ENCODE measurements at regions not wholly inside any gene's neighbourhood (a gene's known extent, or its start where the extent isn't known, plus 50 kb on each side); places are given as distances from the start of the nearest gene placed in this dataset.
A peak's percentile ranks its signal among the peaks of the same experiment; 100 is the strongest.

- TF ChIP-seq, protein P1, sequence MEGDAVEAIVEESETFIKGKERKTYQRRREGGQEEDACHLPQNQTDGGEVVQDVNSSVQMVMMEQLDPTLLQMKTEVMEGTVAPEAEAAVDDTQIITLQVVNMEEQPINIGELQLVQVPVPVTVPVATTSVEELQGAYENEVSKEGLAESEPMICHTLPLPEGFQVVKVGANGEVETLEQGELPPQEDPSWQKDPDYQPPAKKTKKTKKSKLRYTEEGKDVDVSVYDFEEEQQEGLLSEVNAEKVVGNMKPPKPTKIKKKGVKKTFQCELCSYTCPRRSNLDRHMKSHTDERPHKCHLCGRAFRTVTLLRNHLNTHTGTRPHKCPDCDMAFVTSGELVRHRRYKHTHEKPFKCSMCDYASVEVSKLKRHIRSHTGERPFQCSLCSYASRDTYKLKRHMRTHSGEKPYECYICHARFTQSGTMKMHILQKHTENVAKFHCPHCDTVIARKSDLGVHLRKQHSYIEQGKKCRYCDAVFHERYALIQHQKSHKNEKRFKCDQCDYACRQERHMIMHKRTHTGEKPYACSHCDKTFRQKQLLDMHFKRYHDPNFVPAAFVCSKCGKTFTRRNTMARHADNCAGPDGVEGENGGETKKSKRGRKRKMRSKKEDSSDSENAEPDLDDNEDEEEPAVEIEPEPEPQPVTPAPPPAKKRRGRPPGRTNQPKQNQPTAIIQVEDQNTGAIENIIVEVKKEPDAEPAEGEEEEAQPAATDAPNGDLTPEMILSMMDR (IDR thresholded peaks at IDR 0.05; ENCODE audit: low read depth, low read length) = no peak
- Histone ChIP-seq H3K4me1 (peaks cover 15% of the 10 kb centered on the region), H3K27me3 (no peaks in the 10 kb centered on the region), H3K9me3 (0 out of 2 replicates have a peak, but pooled peaks cover 2% of the 10 kb centered on the region), H3K36me3 (no peaks in the 10 kb centered on the region), H3K4me3 (ENCODE audit: low read depth, low read length) (no peak overlapping the region)
- DNase-seq = peak; percentile 14
These were observed 171.0 kb downstream of the BTG1 start for GRCh38 chr12:91974541-91975085.

- Histone ChIP-seq H3K9me3 (0 out of 2 replicates have a peak, but pooled peaks cover 2% of the 10 kb centered on the region), H3K4me3 (ENCODE audit: low read depth, low read length) (no peak overlapping the region), H3K27me3 (no peaks in the 10 kb centered on the region), H3K36me3 (no peaks in the 10 kb centered on the region), H3K4me1 (peaks cover 15% of the 10 kb centered on the region)
- TF ChIP-seq, protein P1 (IDR thresholded peaks at IDR 0.05; ENCODE audit: low read depth, low read length) = no peak
- DNase-seq = no peak
These were observed 171.8 kb downstream of the BTG1 start for GRCh38 chr12:91973813-91974212.

- Histone ChIP-seq H3K36me3 (no peaks in the 10 kb centered on the region), H3K4me3 (ENCODE audit: low read depth, low read length) (no peak overlapping the region), H3K9me3 (0 out of 2 replicates have a peak, but pooled peaks cover 2% of the 10 kb centered on the region), H3K4me1 (peaks cover 15% of the 10 kb centered on the region), H3K27me3 (no peaks in the 10 kb centered on the region)
- TF ChIP-seq, protein P1 (IDR thresholded peaks at IDR 0.05; ENCODE audit: low read depth, low read length) = no peak
- no peak for DNase-seq
These were observed 172.8 kb downstream of the BTG1 start for GRCh38 chr12:91972896-91973295.

- Histone ChIP-seq H3K36me3 (no peaks in the 10 kb centered on the region), H3K9me3 (0 out of 2 replicates have a peak, but pooled peaks cover 2% of the 10 kb centered on the region)
- TF ChIP-seq, protein P1 (IDR thresholded peaks at IDR 0.05; ENCODE audit: low read depth, low read length) = no peak
These were observed 176.9 kb downstream of the BTG1 start for GRCh38 chr12:91968777-91969171.

DNA sequence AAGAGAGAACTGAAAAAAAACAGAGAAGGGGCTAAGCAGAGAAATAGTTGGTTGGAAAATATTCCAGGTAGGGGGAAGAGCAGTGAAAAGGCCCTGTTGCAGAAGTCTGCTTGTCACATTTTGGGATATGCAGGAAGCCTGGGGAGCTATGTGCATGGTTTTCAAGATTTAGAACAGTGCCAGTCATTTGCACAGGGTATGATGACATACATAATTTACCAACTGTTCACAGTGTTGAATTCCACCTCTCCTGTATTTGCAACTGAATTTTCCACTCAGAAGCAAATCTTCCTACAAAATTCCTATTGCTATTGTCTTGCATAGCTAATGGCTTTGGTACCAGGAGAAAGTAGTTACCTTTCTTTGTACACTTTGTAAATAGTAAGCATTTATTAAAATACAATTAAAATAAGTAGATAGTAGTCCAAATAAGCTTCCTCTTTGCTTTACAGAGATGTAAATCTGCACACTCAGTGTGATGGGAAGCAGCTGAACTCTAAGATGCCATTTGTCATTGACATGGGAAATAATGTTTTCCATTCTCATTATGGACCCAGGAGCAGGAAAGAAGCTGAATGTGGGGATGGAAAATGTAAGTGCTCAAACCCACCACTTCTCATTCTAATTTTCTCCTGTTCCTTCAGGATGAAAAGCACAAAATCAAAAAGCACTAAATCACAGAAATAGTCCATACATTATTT is 177.4 kb downstream of the BTG1 start:
- no peaks in the 10 kb centered on the region for H3K27me3 ChIP-seq
- no peak for DNase-seq
- 0 out of 2 replicates have a peak, but pooled peaks cover 2% of the 10 kb centered on the region for H3K9me3 ChIP-seq
- H3K4me3 ChIP-seq (ENCODE audit: low read depth, low read length) = no peak overlapping the region
- H3K36me3 ChIP-seq = no peaks in the 10 kb centered on the region
- TF ChIP-seq, protein P1 (IDR thresholded peaks at IDR 0.05; ENCODE audit: low read depth, low read length) = no peak
- no peaks in the 10 kb centered on the region for H3K4me1 ChIP-seq

More at GRCh38 chr12:91968777-91969171, 176.9 kb downstream of the BTG1 start:
- H3K27me3 ChIP-seq = no peaks in the 10 kb centered on the region
- peaks cover under 1% of the 10 kb centered on the region; the same call in 1 of the 2 replicates for H3K4me1 ChIP-seq
- no peak overlapping the region for H3K4me3 ChIP-seq (ENCODE audit: low read depth, low read length)
- DNase-seq = no peak

GRCh38 chr12:91967590-91967989 is 178.1 kb downstream of the BTG1 start:
- Histone ChIP-seq H3K9me3 (0 out of 2 replicates have a peak, but pooled peaks cover 2% of the 10 kb centered on the region), H3K36me3 (no peaks in the 10 kb centered on the region), H3K4me1 (no peaks in the 10 kb centered on the region), H3K4me3 (ENCODE audit: low read depth, low read length) (no peak overlapping the region), H3K27me3 (no peaks in the 10 kb centered on the region)
- DNase-seq = no peak
- TF ChIP-seq, protein P1 (IDR thresholded peaks at IDR 0.05; ENCODE audit: low read depth, low read length) = no peak

Measured in BE2C (cell line).